ENCODE measurements at regions not wholly inside any gene's neighbourhood (a gene's known extent, or its start where the extent isn't known, plus 50 kb on each side); places are given as distances from the start of the nearest gene placed in this dataset.
A peak's percentile ranks its signal among the peaks of the same experiment; 100 is the strongest.

GRCh38 chr6:164321297-164321696 is 906.8 kb downstream of the QKI start:
- no peak for TF ChIP-seq CTCF (IDR thresholded peaks at IDR 0.05; ENCODE audit: unreplicated experiment)
- BruUV-seq (replicated peaks): no TSS peak
- H3K36me3 Mint-ChIP-seq (ENCODE audit: insufficient read depth, unreplicated experiment): peaks cover 6% of the 10 kb centered on the region
- DNase-seq (ENCODE audit: unreplicated experiment): no peak
- peaks cover 16% of the 10 kb centered on the region for H3K9me3 Mint-ChIP-seq (ENCODE audit: unreplicated experiment)
- peaks cover 6% of the 10 kb centered on the region for H3K4me1 Mint-ChIP-seq (ENCODE audit: insufficient read depth, unreplicated experiment)
- CTCF ChIA-PET: interaction anchor here (0.6 to 0.7 kb wide), 3 partner anchors 40 to 900 kb away, joined by 3 to 4 read pairs (median 3); no protein-coding TSS in a partner anchor
- intact Hi-C loops (cut with micrococcal nuclease): no loop called here
- no peak overlapping the region for H3K4me3 Mint-ChIP-seq (ENCODE audit: unreplicated experiment)
- H3K27ac Mint-ChIP-seq (ENCODE audit: low read depth, unreplicated experiment): peak overlapping the region; percentile 85
- no peaks in the 10 kb centered on the region for H3K27me3 Mint-ChIP-seq (ENCODE audit: insufficient read depth, unreplicated experiment)
- POLR2A ChIA-PET: interaction anchor here (0.6 to 1.9 kb wide), 4 partner anchors 54 to 540 kb away, joined by 3 to 10 read pairs (median 6); no protein-coding TSS in a partner anchor

DNA sequence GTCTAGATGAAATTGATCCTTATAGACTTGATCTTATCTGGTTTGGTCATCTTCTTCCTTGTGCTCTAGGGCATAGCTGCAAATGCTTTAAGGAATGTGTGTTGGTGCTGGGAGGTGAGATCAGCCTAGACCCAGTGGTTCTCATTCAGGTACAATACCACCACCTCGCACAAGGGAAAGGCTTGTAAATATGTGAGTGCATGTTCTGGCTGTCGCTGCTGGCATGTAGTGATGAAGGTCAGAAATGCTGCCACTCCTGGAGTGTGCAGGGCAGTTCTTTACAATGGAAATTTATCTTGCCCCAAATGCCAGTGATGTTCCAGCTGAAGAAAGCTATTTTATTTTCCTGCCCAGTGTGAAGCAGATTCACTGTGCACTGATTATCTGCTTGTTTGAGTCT is 900.9 kb downstream of the QKI start:
- no peaks in the 10 kb centered on the region for H3K27me3 Mint-ChIP-seq (ENCODE audit: insufficient read depth, unreplicated experiment)
- BruUV-seq (replicated peaks): no TSS peak
- intact Hi-C loops (cut with micrococcal nuclease): no loop called here

GRCh38 chr6:164308339-164308738 is 893.8 kb downstream of the QKI start:
- DNase-seq (ENCODE audit: unreplicated experiment): no peak
- no peak for TF ChIP-seq CTCF (IDR thresholded peaks at IDR 0.05; ENCODE audit: unreplicated experiment)
- Mint-ChIP-seq H3K27me3 (ENCODE audit: insufficient read depth, unreplicated experiment) (no peaks in the 10 kb centered on the region), H3K36me3 (ENCODE audit: insufficient read depth, unreplicated experiment) (no peaks in the 10 kb centered on the region), H3K27ac (ENCODE audit: low read depth, unreplicated experiment) (no peak overlapping the region), H3K9me3 (ENCODE audit: unreplicated experiment) (no peaks in the 10 kb centered on the region), H3K4me1 (ENCODE audit: insufficient read depth, unreplicated experiment) (no peaks in the 10 kb centered on the region), H3K4me3 (ENCODE audit: unreplicated experiment) (no peak overlapping the region)
- intact Hi-C loops (cut with micrococcal nuclease): no loop called here
- BruUV-seq (replicated peaks): no TSS peak
- CTCF ChIA-PET: no interaction called here
- POLR2A ChIA-PET: no interaction called here

More for the DNA sequence above, 900.9 kb downstream of the QKI start:
- Mint-ChIP-seq H3K4me3 (ENCODE audit: unreplicated experiment) (no peak overlapping the region), H3K9me3 (ENCODE audit: unreplicated experiment) (peaks cover 8% of the 10 kb centered on the region), H3K36me3 (ENCODE audit: insufficient read depth, unreplicated experiment) (no peaks in the 10 kb centered on the region), H3K4me1 (ENCODE audit: insufficient read depth, unreplicated experiment) (no peaks in the 10 kb centered on the region), H3K27ac (ENCODE audit: low read depth, unreplicated experiment) (no peak overlapping the region)
- POLR2A ChIA-PET: no interaction called here
- CTCF ChIA-PET: no interaction called here
- DNase-seq (ENCODE audit: unreplicated experiment): no peak
- TF ChIP-seq CTCF (IDR thresholded peaks at IDR 0.05; ENCODE audit: unreplicated experiment): no peak

DNA sequence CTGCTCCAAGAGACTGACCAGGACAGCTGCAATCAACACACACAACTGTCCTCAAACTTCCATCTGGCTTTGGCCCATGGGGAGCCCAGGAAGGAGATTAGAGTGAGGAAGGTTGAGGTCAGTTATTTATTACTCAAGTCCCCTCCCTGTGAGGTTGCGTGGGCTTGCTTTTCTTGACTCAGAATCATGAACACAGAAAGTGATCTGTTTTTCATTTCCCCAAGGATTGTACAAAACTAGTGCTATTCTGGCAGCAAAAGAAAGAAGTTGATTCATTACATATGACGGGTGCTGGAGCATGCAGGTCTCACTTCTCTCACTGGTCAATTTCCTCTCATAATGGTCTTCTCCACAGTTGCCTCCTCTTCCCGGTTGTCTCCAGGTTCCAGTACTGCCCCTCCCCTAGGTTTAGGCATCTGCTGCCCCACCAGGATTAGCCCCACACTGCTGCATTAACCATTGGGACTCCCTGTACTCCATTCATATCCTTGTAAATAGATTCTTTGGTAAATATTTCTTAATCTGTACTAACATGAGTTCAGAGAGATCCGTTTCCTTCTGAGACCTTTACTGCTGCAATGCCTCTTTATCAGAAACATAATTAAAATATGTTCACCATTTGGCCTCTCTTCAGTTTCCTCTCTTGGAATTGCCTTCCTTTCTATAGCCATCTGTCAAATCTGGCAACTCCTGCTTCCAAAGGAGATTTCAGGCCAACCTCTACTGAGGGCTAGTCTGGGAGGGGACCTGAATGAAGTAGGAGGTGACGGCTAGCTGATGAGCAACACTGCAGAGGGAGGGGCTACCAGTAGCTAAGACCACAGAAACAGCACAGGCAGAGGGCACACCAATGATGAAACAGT is 888.8 kb downstream of the QKI start:
- ChIA-PET POLR2A (no interaction called here), CTCF (no interaction called here)
- H3K27me3 Mint-ChIP-seq (ENCODE audit: insufficient read depth, unreplicated experiment): no peaks in the 10 kb centered on the region
- no peak overlapping the region for H3K4me3 Mint-ChIP-seq (ENCODE audit: unreplicated experiment)
- no peak overlapping the region for H3K27ac Mint-ChIP-seq (ENCODE audit: low read depth, unreplicated experiment)
- H3K36me3 Mint-ChIP-seq (ENCODE audit: insufficient read depth, unreplicated experiment): no peaks in the 10 kb centered on the region
- TF ChIP-seq CTCF (IDR thresholded peaks at IDR 0.05; ENCODE audit: unreplicated experiment): no peak
- no TSS peak for BruUV-seq (replicated peaks)
- intact Hi-C loops (cut with micrococcal nuclease): no loop called here
- no peaks in the 10 kb centered on the region for H3K9me3 Mint-ChIP-seq (ENCODE audit: unreplicated experiment)
- DNase-seq (ENCODE audit: unreplicated experiment): no peak
- no peaks in the 10 kb centered on the region for H3K4me1 Mint-ChIP-seq (ENCODE audit: insufficient read depth, unreplicated experiment)
